Glutamatergic neuron (in vitro differentiated cells): ENCODE measurements at regions not wholly inside any gene's neighbourhood (a gene's known extent, or its start where the extent isn't known, plus 50 kb on each side); places are given as distances from the start of the nearest gene placed in this dataset.

Experiments
- DNase-seq: peaks from one replicate; pipeline ENCODE4 v3.0.0; 2022
- H3K27ac Mint-ChIP-seq: one replicate; pipeline ENCODE4 v1.8.0; 2020; ENCODE audit warnings: mild to moderate bottlenecking, mixed read lengths, inconsistent platforms; ENCODE audit not compliant: unreplicated experiment
- H3K27me3 Mint-ChIP-seq: one replicate; pipeline ENCODE4 v1.8.0; 2020; ENCODE audit warnings: mild to moderate bottlenecking, moderate library complexity, mixed read lengths, inconsistent platforms; ENCODE audit not compliant: unreplicated experiment
- H3K36me3 Mint-ChIP-seq: one replicate; pipeline ENCODE4 v1.8.0; 2020; ENCODE audit warnings: mild to moderate bottlenecking, mixed read lengths, inconsistent platforms; ENCODE audit not compliant: unreplicated experiment
- H3K4me1 Mint-ChIP-seq: one replicate; pipeline ENCODE4 v1.8.0; 2020; ENCODE audit warnings: mild to moderate bottlenecking, low read depth, mixed read lengths, inconsistent platforms; ENCODE audit not compliant: unreplicated experiment
- H3K4me3 Mint-ChIP-seq: one replicate; pipeline ENCODE4 v1.8.0; 2020; ENCODE audit warnings: mild to moderate bottlenecking, mixed read lengths, inconsistent platforms; ENCODE audit not compliant: unreplicated experiment
- H3K9me3 Mint-ChIP-seq: one replicate; pipeline ENCODE4 v1.8.0; 2020; ENCODE audit warnings: mild to moderate bottlenecking, moderate library complexity, mixed read lengths, inconsistent platforms; ENCODE audit not compliant: unreplicated experiment
- CTCF ChIP-seq: fragments of 200-600 bp; sonication (generic); IDR thresholded peaks from one replicate; pipeline ENCODE4 v1.5.0; 2021; ENCODE audit not compliant: partially characterized antibody, unreplicated experiment

GRCh38 chr2:183214680-183215079 lies 90.4 kb downstream of the NUP35 start:
- peaks cover 4% of the 10 kb centered on the region for H3K4me1 Mint-ChIP-seq
- peaks cover under 1% of the 10 kb centered on the region for H3K36me3 Mint-ChIP-seq
- no peak for TF ChIP-seq CTCF
- no peak overlapping the region for H3K27ac Mint-ChIP-seq
- no peaks in the 10 kb centered on the region for H3K9me3 Mint-ChIP-seq
- peaks cover 2% of the 10 kb centered on the region for H3K27me3 Mint-ChIP-seq
- no peak for DNase-seq
- H3K4me3 Mint-ChIP-seq: no peak overlapping the region

DNA sequence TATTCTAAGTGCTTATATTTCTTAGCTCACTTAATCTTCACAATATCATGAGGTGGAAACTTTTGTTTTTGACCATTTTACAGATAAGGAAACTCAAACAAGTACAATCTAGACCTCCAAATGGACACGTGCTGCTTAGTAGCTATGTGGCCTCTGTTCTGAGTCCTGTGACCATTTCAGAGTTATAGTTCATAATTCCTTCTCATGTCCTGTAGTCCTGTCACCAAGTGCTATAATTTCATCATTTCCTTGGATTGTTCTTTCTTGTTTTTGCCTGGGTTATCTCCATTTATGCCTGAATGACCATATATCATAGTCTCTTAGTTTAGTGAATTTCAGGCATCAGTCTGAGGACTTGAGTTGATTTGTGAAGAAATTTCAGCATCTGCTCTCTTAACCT lies 91.7 kb downstream of the NUP35 start:
- no peak for TF ChIP-seq CTCF
- no peak for DNase-seq
- no peaks in the 10 kb centered on the region for H3K9me3 Mint-ChIP-seq
- no peak overlapping the region for H3K27ac Mint-ChIP-seq
- no peaks in the 10 kb centered on the region for H3K36me3 Mint-ChIP-seq
- H3K4me1 Mint-ChIP-seq: peaks cover 4% of the 10 kb centered on the region
- no peak overlapping the region for H3K4me3 Mint-ChIP-seq
- H3K27me3 Mint-ChIP-seq: no peaks in the 10 kb centered on the region

- Mint-ChIP-seq H3K4me3 (no peak overlapping the region), H3K4me1 (peaks cover 10% of the 10 kb centered on the region), H3K27ac (no peak overlapping the region), H3K9me3 (peaks cover 7% of the 10 kb centered on the region), H3K36me3 (no peaks in the 10 kb centered on the region), H3K27me3 (peaks cover 2% of the 10 kb centered on the region)
- no peak for TF ChIP-seq CTCF
- DNase-seq: no peak
These were observed 95.6 kb downstream of the NUP35 start for GRCh38 chr2:183219888-183220287.

DNA sequence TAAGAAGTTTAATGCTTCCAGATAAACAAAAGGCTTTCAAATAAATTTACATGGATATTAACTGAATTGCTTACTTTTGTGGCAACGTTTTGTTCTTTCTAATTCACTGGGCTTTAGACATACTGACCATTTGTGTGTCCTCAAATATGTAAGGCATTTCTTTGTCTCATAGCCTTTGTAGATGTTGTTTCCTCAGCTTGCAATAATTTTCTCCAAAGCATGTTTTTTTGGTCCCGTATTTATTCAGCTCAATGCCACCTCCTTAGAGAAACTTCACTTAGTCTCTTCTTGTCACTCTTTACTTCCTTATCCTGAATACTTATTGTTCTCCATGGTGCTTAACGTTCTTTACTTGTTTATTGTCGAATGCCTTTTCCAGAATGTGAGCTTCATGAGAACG lies 98.5 kb downstream of the NUP35 start:
- Mint-ChIP-seq H3K4me3 (no peak overlapping the region), H3K27ac (no peak overlapping the region), H3K36me3 (no peaks in the 10 kb centered on the region), H3K9me3 (peaks cover 7% of the 10 kb centered on the region), H3K4me1 (peaks cover 23% of the 10 kb centered on the region), H3K27me3 (peaks cover 2% of the 10 kb centered on the region)
- no peak for DNase-seq
- no peak for TF ChIP-seq CTCF

DNA sequence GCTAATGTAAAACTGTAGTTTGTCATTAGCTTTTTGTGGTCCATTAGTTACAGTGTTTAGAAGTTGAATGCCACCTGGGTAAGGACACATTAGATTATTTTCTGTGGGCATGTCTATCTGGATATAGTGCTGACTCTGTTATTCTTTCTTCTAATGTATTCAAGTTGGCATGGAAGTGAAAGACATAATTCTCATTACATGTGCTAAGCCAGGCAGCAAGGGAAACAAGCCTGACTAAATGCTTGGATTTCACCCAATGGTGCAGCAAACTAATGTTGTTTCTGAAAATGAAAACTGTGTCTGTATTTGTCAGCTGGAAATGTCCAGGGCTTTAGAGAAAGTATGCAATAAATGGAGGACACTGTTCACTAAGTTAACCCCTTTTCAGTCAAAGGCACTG lies 100.7 kb downstream of the NUP35 start:
- H3K27me3 Mint-ChIP-seq: peaks cover 4% of the 10 kb centered on the region
- H3K27ac Mint-ChIP-seq: no peak overlapping the region
- peaks cover 7% of the 10 kb centered on the region for H3K9me3 Mint-ChIP-seq
- DNase-seq: no peak
- no peaks in the 10 kb centered on the region for H3K36me3 Mint-ChIP-seq
- no peak for TF ChIP-seq CTCF
- H3K4me1 Mint-ChIP-seq: peaks cover 28% of the 10 kb centered on the region
- no peak overlapping the region for H3K4me3 Mint-ChIP-seq
